ENCODE measurements at regions not wholly inside any gene's neighbourhood (a gene's known extent, or its start where the extent isn't known, plus 50 kb on each side); places are given as distances from the start of the nearest gene placed in this dataset.
"Not testable (repeated sequence)": the region's sequence is repeated elsewhere in the genome, so short reads cannot be mapped to it uniquely, and the experiment has no call there.

GRCh38 chr14:105607025-105607424 lies 80.6 kb downstream of the TMEM121 start:
- H3K4me3 Mint-ChIP-seq, H3K9me3 Mint-ChIP-seq, ATAC-seq, H3K27me3 Mint-ChIP-seq: not testable (repeated sequence)
- peaks cover 33% of the 10 kb centered on the region for H3K4me1 Mint-ChIP-seq
- peak overlapping the region; percentile 92 for H3K27ac Mint-ChIP-seq
- H3K36me3 Mint-ChIP-seq = peaks cover 22% of the 10 kb centered on the region

GRCh38 chr14:105614987-105615386 lies 88.6 kb downstream of the TMEM121 start:
- not testable (repeated sequence) for H3K36me3 Mint-ChIP-seq, H3K4me3 Mint-ChIP-seq, H3K9me3 Mint-ChIP-seq, H3K27me3 Mint-ChIP-seq, ATAC-seq, H3K27ac Mint-ChIP-seq
- H3K4me1 Mint-ChIP-seq = peaks cover 35% of the 10 kb centered on the region

GRCh38 chr14:105615986-105616801 lies 89.8 kb downstream of the TMEM121 start:
- peak; percentile 65 for ATAC-seq
- H3K27me3 Mint-ChIP-seq, H3K9me3 Mint-ChIP-seq, H3K36me3 Mint-ChIP-seq, H3K4me3 Mint-ChIP-seq: not testable (repeated sequence)
- H3K27ac Mint-ChIP-seq = peak overlapping the region; percentile 22
- H3K4me1 Mint-ChIP-seq = peaks cover 35% of the 10 kb centered on the region

GRCh38 chr14:105616802-105617192 lies 90.4 kb downstream of the TMEM121 start:
- peaks cover 35% of the 10 kb centered on the region for H3K4me1 Mint-ChIP-seq
- H3K9me3 Mint-ChIP-seq = peaks cover 5% of the 10 kb centered on the region
- ATAC-seq = peak; percentile 61
- H3K36me3 Mint-ChIP-seq = no peaks in the 10 kb centered on the region
- H3K4me3 Mint-ChIP-seq = no peak overlapping the region
- H3K27ac Mint-ChIP-seq = peak overlapping the region; percentile 22
- no peaks in the 10 kb centered on the region for H3K27me3 Mint-ChIP-seq

GRCh38 chr14:105617201-105617777 lies 90.9 kb downstream of the TMEM121 start:
- peak; percentile 62 for ATAC-seq
- Mint-ChIP-seq H3K9me3 (peaks cover 5% of the 10 kb centered on the region), H3K27ac (peak overlapping the region; percentile 22), H3K27me3 (no peaks in the 10 kb centered on the region), H3K4me1 (peaks cover 34% of the 10 kb centered on the region), H3K36me3 (peaks cover under 1% of the 10 kb centered on the region), H3K4me3 (no peak overlapping the region)

GRCh38 chr14:105617805-105618204 lies 91.4 kb downstream of the TMEM121 start:
- not testable (repeated sequence) for H3K4me3 Mint-ChIP-seq, H3K9me3 Mint-ChIP-seq, H3K27me3 Mint-ChIP-seq, H3K36me3 Mint-ChIP-seq
- ATAC-seq = peak; percentile 28
- peaks cover 31% of the 10 kb centered on the region for H3K4me1 Mint-ChIP-seq
- peak overlapping the region; percentile 22 for H3K27ac Mint-ChIP-seq

- H3K4me3 Mint-ChIP-seq, H3K27me3 Mint-ChIP-seq, H3K9me3 Mint-ChIP-seq, ATAC-seq, H3K27ac Mint-ChIP-seq: not testable (repeated sequence)
- Mint-ChIP-seq H3K4me1 (peaks cover 20% of the 10 kb centered on the region), H3K36me3 (peaks cover 12% of the 10 kb centered on the region)
These were observed 92.9 kb downstream of the TMEM121 start for GRCh38 chr14:105619324-105619723.

GRCh38 chr14:105620178-105620864 lies 93.9 kb downstream of the TMEM121 start:
- not testable (repeated sequence) for ATAC-seq, H3K4me3 Mint-ChIP-seq, H3K9me3 Mint-ChIP-seq, H3K27ac Mint-ChIP-seq, H3K27me3 Mint-ChIP-seq
- H3K4me1 Mint-ChIP-seq = peaks cover 27% of the 10 kb centered on the region
- peaks cover 22% of the 10 kb centered on the region for H3K36me3 Mint-ChIP-seq

GRCh38 chr14:105620865-105621471 lies 94.6 kb downstream of the TMEM121 start:
- not testable (repeated sequence) for H3K4me3 Mint-ChIP-seq, H3K27ac Mint-ChIP-seq, H3K9me3 Mint-ChIP-seq, H3K27me3 Mint-ChIP-seq, ATAC-seq
- H3K36me3 Mint-ChIP-seq = peaks cover 24% of the 10 kb centered on the region
- H3K4me1 Mint-ChIP-seq = peaks cover 24% of the 10 kb centered on the region

GRCh38 chr14:105621479-105622328 lies 95.3 kb downstream of the TMEM121 start:
- H3K9me3 Mint-ChIP-seq, H3K27ac Mint-ChIP-seq, ATAC-seq, H3K27me3 Mint-ChIP-seq, H3K4me3 Mint-ChIP-seq: not testable (repeated sequence)
- H3K36me3 Mint-ChIP-seq = peaks cover 24% of the 10 kb centered on the region
- H3K4me1 Mint-ChIP-seq = peaks cover 22% of the 10 kb centered on the region

GRCh38 chr14:105622329-105622955 lies 96.1 kb downstream of the TMEM121 start:
- peaks cover 29% of the 10 kb centered on the region for H3K36me3 Mint-ChIP-seq
- no peak for ATAC-seq
- peaks cover 2% of the 10 kb centered on the region for H3K9me3 Mint-ChIP-seq
- H3K4me3 Mint-ChIP-seq = no peak overlapping the region
- H3K4me1 Mint-ChIP-seq = peaks cover 20% of the 10 kb centered on the region
- H3K27me3 Mint-ChIP-seq = no peaks in the 10 kb centered on the region
- H3K27ac Mint-ChIP-seq = no peak overlapping the region

GRCh38 chr14:105623178-105623577 lies 96.8 kb downstream of the TMEM121 start:
- not testable (repeated sequence) for ATAC-seq, H3K9me3 Mint-ChIP-seq, H3K27me3 Mint-ChIP-seq, H3K4me3 Mint-ChIP-seq, H3K27ac Mint-ChIP-seq
- peaks cover 24% of the 10 kb centered on the region for H3K4me1 Mint-ChIP-seq
- peaks cover 36% of the 10 kb centered on the region for H3K36me3 Mint-ChIP-seq

GRCh38 chr14:105624346-105624745 lies 98.0 kb downstream of the TMEM121 start:
- not testable (repeated sequence) for H3K9me3 Mint-ChIP-seq, H3K27ac Mint-ChIP-seq, H3K4me3 Mint-ChIP-seq, H3K27me3 Mint-ChIP-seq, ATAC-seq
- H3K4me1 Mint-ChIP-seq = peaks cover 31% of the 10 kb centered on the region
- peaks cover 45% of the 10 kb centered on the region for H3K36me3 Mint-ChIP-seq

GRCh38 chr14:105624749-105625434 lies 98.5 kb downstream of the TMEM121 start:
- not testable (repeated sequence) for H3K27ac Mint-ChIP-seq, H3K9me3 Mint-ChIP-seq, H3K27me3 Mint-ChIP-seq, ATAC-seq
- H3K4me1 Mint-ChIP-seq = peaks cover 36% of the 10 kb centered on the region
- H3K4me3 Mint-ChIP-seq = peak overlapping the region; percentile 58
- H3K36me3 Mint-ChIP-seq = peaks cover 48% of the 10 kb centered on the region

Data from stimulated activated memory B cell treated with anti-CD40 and anti-IgM and Interleukin-4, amounts not matched to agents 10 μg/mL and 1 μg/mL and 100 μg/mL, for 72 hours (primary cell).